Naive thymus-derived CD8-positive, alpha-beta T cell (primary cell): ENCODE measurements at regions not wholly inside any gene's neighbourhood (a gene's known extent, or its start where the extent isn't known, plus 50 kb on each side); places are given as distances from the start of the nearest gene placed in this dataset.
"Not testable (repeated sequence)": the region's sequence is repeated elsewhere in the genome, so short reads cannot be mapped to it uniquely, and the experiment has no call there.

ENCODE experiments used
- ATAC-seq, 2 donors: fragments of 150-1000 bp; cut with Tn5 transposase in 1 of 2; sonication (Bioruptor Pico), chemical (Tn5 transposase) in 1 of 2; 1 replicate in 1 of 2; 2 replicates in 1 of 2; pipeline ENCODE4 v1.10.0; 2021; ENCODE audit warnings: mild to moderate bottlenecking in 2 of 2, moderate library complexity in 2 of 2
- POLR2A ChIA-PET: fragments of 350-600 bp; sonication (Branson Sonifier 250); formaldehyde crosslinking; loops from one replicate; lab custom pipeline; 2021; ENCODE audit warnings: antibody characterized with exemption; lab: Charles Lee
- DNase-seq, 10 donors: peaks; one replicate each; pipeline versions ENCODE4 v3.0.0 to v3.0.0-alpha.2; 2020 to 2022
- H3K27ac Mint-ChIP-seq, 10 donors: one replicate each; pipeline ENCODE4 v1.8.0; 2020 to 2022; ENCODE audit warnings: mild to moderate bottlenecking in 10 of 10, mixed read lengths in 10 of 10, moderate library complexity in 4 of 10, inconsistent platforms in 1 of 10
- H3K27me3 Mint-ChIP-seq, 5 donors: one replicate each; pipeline ENCODE4 v1.8.0; 2021 to 2022; ENCODE audit warnings: mixed read lengths in 5 of 5
- H3K36me3 Mint-ChIP-seq, 3 donors: one replicate each; pipeline ENCODE4 v1.8.0; 2020 to 2022; ENCODE audit warnings: mixed read lengths in 3 of 3, mild to moderate bottlenecking in 2 of 3, inconsistent platforms in 1 of 3
- H3K4me1 Mint-ChIP-seq, 4 donors: one replicate each; pipeline ENCODE4 v1.8.0; 2021 to 2022; ENCODE audit warnings: mixed read lengths in 4 of 4
- H3K4me3 Mint-ChIP-seq, 10 donors: one replicate each; pipeline ENCODE4 v1.8.0; 2020 to 2022; ENCODE audit warnings: mild to moderate bottlenecking in 10 of 10, mixed read lengths in 10 of 10, moderate library complexity in 6 of 10, inconsistent platforms in 1 of 10
- H3K9me3 Mint-ChIP-seq, 9 donors: one replicate each; pipeline ENCODE4 v1.8.0; 2020 to 2022; ENCODE audit warnings: mixed read lengths in 9 of 9, mild to moderate bottlenecking in 3 of 9, inconsistent platforms in 1 of 9, moderate library complexity in 1 of 9

DNA sequence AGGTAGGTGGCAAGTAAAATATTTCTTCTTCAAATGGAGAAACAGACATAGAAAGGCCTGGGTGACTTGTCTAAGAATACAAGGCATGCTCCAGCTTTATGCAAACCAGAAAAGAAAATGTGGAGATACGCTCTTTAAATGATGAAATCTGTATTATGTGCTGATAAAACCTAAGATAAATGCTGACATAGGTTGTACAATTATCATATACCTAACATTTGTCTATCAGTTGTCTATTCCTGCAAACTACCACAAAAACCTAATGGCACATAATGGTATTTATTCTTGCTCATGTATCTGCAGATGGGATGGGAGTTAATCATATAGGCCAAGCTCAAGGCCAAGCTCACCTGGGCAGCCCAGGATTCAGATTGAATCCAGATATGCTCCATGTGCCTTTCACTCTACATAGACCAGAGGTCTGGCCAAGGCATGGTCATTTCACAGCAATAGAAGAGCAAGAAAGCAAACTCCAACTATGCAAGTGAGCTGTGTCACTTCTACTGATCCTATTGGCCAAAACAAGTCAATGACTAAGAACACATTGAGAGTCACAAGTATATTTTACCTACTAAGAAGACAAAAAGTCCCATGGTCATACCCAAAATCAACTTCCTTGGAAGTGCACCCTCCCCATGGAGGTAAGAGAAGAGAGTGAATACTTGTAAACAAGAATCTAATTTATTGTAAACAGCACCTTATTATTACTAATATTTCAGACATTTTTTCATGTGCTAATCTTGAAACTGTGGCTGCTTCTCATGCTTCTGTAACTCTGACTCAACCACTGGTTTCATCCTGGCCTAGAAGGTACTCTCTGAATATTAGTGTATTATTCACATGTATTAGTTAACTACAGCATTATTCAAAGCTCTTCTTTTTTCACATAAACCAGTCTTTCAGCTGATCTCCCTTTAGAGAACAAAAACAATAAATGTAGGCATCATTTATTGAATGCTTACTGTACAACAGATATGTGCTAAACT lies 270.7 kb upstream of the SOX9 start:
- POLR2A ChIA-PET = no interaction called here
- H3K4me1 Mint-ChIP-seq = no peaks in the 10 kb centered on the region
- peaks cover 0 to 6% (median under 1%) of the 10 kb centered on the region in 9 donors for H3K9me3 Mint-ChIP-seq
- H3K27ac Mint-ChIP-seq = no peak overlapping the region
- DNase-seq = no peak
- ATAC-seq = no peak
- no peak overlapping the region for H3K4me3 Mint-ChIP-seq
- peaks cover 0 to 11% (median 0%) of the 10 kb centered on the region in 5 donors for H3K27me3 Mint-ChIP-seq
- no peaks in the 10 kb centered on the region for H3K36me3 Mint-ChIP-seq

DNA sequence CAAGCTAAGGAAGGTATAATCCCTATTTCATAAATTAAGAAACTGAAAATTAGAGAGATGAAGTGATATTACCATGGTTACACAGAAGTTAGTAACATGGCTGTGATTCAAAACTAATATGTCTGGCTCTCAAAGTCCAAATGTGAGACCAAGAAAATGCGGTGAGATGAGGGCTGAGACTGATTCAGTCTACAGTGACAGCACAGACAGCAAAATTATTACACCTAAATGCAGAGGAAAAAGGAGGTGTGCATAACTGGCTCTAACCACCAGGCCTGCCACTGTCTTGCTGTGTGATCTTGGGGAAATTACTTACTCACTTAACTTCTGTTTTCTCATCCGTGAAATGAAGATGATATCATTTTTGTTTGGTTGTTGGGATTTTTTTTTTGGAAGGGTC lies 270.0 kb upstream of the SOX9 start:
- POLR2A ChIA-PET = no interaction called here
- ATAC-seq (no peak), DNase-seq (no peak)
- no peak overlapping the region for H3K4me3 Mint-ChIP-seq
- no peak overlapping the region for H3K27ac Mint-ChIP-seq
- peaks cover 0 to 6% (median 2%) of the 10 kb centered on the region in 9 donors for H3K9me3 Mint-ChIP-seq
- H3K4me1 Mint-ChIP-seq = no peaks in the 10 kb centered on the region
- H3K36me3 Mint-ChIP-seq = no peaks in the 10 kb centered on the region
- peaks cover 0 to 11% (median 0%) of the 10 kb centered on the region in 5 donors for H3K27me3 Mint-ChIP-seq

DNA sequence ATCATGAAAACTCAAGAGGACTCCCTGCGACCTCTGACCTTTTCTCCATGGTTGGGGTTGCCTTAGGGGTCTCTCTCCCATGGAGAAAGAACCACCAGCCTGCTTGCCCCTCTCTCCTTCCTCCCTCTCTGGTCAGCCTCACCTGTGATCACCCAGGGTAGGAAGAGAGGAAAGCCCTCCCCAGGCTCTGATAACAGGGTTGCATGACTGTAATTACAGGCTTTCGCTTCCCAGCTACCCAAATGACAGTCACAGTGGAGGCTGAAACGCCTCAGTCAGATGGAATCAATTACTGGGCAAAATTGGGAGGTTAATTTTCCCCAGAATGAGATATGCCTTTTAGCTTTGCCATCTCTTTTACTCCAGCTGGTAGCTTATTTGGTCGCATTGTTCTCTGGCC lies 265.8 kb upstream of the SOX9 start:
- Mint-ChIP-seq H3K27ac (peak overlapping the region in 1 of 10 donors; percentile 24), H3K4me3 (no peak overlapping the region), H3K4me1 (no peaks in the 10 kb centered on the region), H3K27me3 (peaks cover 0 to 11% (median 0%) of the 10 kb centered on the region in 5 donors), H3K9me3 (peaks cover 0 to 4% (median 0%) of the 10 kb centered on the region in 9 donors), H3K36me3 (no peaks in the 10 kb centered on the region)
- POLR2A ChIA-PET = no interaction called here
- no peak for ATAC-seq
- DNase-seq = peak in 1 of 10 donors; percentile 62

DNA sequence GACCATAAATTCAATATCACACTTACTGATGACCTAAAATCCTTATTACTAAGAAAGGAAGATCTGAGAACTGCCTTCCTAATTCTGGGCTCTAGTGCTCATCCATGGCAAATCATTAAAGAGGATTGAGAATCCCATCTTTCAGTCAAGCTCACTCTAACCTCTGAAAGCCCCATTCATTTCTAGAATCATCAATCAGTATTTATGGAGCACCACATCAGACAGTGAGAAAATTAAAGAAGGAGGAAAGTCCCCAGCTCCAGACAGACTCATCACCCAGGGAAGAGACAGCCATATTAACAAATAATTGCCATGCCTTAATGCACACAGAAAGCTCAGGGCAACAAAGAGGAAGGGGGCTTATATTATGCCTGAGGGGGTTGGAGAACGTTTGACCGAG lies 256.1 kb upstream of the SOX9 start:
- ATAC-seq (no peak), DNase-seq (no peak)
- Mint-ChIP-seq H3K36me3 (no peaks in the 10 kb centered on the region), H3K9me3 (peaks cover 0 to 6% (median 0%) of the 10 kb centered on the region in 9 donors), H3K4me1 (no peaks in the 10 kb centered on the region), H3K4me3 (no peak overlapping the region), H3K27me3 (no peaks in the 10 kb centered on the region), H3K27ac (no peak overlapping the region)
- POLR2A ChIA-PET = no interaction called here

DNA sequence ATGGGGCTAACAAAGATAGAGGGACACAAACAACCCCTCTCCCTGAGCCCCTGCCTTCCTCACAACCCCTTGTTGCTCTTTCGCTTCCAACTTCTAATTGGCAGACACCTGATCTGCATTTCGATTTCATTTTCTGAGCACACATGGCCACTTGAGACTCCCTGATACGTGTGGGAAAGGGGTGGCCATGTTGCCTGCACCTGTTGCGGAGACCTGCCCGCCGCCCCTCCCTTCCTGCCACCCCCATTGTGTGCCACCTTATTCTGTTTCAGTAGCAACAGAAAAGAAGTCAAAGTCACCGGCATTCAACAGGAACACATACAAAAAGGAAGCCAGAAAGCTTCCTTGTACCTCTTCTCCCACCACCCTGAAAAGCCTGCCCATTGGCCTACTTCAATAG lies 254.7 kb upstream of the SOX9 start:
- Mint-ChIP-seq H3K9me3 (peaks cover 0 to 4% (median 0%) of the 10 kb centered on the region in 9 donors), H3K27ac (no peak overlapping the region)

DNA sequence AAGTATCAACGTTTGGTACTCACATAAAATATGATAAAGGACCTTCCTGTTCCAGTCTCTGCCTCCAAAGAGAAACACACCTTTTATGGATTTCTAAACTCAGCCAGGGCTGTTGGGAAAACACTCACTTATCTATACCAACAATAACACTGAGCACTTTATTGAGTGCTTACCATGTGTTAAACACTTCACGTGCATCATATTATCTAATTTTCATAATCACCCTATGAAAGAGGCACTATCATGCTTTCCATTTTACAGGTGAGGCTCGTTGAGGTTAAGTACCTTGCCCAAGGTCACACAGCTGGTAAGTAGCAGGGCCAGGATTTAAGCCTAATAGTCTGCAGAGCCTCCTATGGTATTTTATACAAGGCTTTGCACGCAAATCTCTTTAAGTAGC lies 251.5 kb upstream of the SOX9 start:
- ATAC-seq = no peak
- H3K27ac Mint-ChIP-seq = no peak overlapping the region
- no peaks in the 10 kb centered on the region for H3K4me1 Mint-ChIP-seq
- H3K9me3 Mint-ChIP-seq = peaks cover 0 to 5% (median 0%) of the 10 kb centered on the region in 9 donors
- no peak overlapping the region for H3K4me3 Mint-ChIP-seq
- no peaks in the 10 kb centered on the region for H3K27me3 Mint-ChIP-seq
- no peaks in the 10 kb centered on the region for H3K36me3 Mint-ChIP-seq
- DNase-seq = no peak
- POLR2A ChIA-PET = interaction anchor here (0.6 kb wide), 1 partner anchor 61 kb away, joined by 3 read pairs; no protein-coding TSS in a partner anchor

More for the DNA sequence above, 254.7 kb upstream of the SOX9 start:
- Mint-ChIP-seq H3K36me3 (no peaks in the 10 kb centered on the region), H3K27me3 (no peaks in the 10 kb centered on the region), H3K4me3 (no peak overlapping the region), H3K4me1 (no peaks in the 10 kb centered on the region)
- ATAC-seq = no peak
- POLR2A ChIA-PET = no interaction called here
- no peak for DNase-seq

DNA sequence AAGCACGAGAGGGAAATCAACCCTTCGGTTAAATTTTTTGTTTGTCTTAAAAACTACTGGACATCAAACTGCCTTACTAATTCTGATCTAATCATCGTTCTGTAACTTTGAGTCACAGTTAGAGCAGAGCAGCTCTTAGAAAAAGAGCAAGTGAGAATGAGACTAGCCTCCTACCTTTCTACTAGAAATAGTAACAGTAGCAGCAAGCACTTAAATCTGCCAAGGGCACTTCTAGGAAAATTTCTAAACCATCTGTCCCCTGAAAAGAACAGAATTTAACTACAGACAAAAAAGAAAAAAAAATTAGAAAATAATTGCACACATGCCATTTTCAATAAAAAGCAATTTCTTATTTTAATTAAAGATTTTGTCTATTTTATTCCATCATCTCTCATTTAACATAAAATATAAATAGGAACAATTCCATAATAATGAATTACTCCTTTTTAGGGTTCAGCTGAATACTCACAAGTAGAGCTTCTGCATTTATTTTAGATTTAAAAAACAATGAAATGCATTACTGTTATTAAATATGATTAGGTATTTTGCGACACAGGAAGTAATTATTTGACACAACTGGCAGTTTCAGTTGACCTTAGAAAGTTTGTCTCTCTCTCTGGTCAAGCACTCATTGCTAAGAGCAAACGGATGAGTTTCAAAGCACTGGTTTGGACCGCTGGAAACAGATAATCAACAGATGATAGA lies 250.8 kb upstream of the SOX9 start:
- Mint-ChIP-seq H3K4me1 (no peaks in the 10 kb centered on the region), H3K27ac (no peak overlapping the region), H3K9me3 (peaks cover 0 to 5% (median 2%) of the 10 kb centered on the region in 9 donors), H3K36me3 (no peaks in the 10 kb centered on the region), H3K4me3 (no peak overlapping the region), H3K27me3 (no peaks in the 10 kb centered on the region)
- DNase-seq = no peak
- POLR2A ChIA-PET = interaction anchor here (0.6 kb wide), 1 partner anchor 60 kb away, joined by 3 read pairs; no protein-coding TSS in a partner anchor
- ATAC-seq = no peak

DNA sequence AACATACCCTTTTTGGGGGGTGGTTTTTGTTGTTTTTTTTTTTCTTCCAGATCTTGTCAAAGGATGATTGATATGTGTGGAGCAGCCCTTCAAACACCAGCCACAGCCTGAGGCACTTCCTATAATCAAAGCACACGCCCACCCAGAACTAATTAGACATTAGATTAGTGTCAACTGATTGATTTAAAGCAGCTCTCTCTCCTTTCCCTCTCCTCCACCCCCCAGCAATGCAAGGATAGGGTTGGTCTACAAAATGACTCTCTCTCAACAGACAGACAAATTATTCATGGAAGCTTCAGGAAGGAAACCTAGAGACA lies 250.3 kb upstream of the SOX9 start:
- Mint-ChIP-seq H3K4me3 (no peak overlapping the region), H3K4me1 (no peaks in the 10 kb centered on the region), H3K27ac (no peak overlapping the region), H3K9me3 (peaks cover 0 to 7% (median 2%) of the 10 kb centered on the region in 9 donors), H3K27me3 (no peaks in the 10 kb centered on the region), H3K36me3 (no peaks in the 10 kb centered on the region)
- DNase-seq = no peak
- POLR2A ChIA-PET = no interaction called here
- ATAC-seq = no peak

DNA sequence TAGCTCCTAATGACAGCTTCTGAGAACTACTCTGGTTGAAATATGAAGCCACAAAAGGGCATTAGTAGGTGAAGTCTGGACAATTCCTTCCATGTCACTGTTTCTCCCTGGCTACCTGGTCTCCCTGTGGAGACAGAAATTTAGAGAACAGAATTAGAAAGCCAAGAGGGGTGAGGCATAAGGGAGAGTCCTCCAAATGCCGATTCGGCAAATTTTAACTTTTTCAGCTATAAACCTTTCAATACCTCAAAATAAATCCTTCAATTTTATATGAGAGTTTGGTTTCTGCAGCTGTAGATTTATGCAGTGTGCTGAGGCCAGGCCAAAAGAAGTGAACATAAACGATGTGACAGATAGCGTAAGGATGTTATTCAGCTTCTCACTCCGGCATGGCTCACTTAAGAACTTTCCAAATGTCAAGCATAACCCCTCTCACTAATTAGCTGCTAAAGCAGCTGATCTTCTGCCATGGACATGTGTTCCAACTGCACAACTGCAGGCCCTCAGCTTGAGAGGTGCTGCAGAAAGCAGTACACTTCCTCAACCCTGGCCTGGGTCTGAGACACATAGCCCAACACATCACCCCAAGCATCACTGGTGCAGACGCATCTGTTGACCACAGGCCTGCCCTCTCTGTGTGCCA lies 247.9 kb upstream of the SOX9 start:
- ATAC-seq = no peak
- Mint-ChIP-seq H3K4me3 (no peak overlapping the region), H3K27ac (no peak overlapping the region), H3K9me3 (peaks cover 0 to 8% (median 0%) of the 10 kb centered on the region in 9 donors), H3K36me3 (no peaks in the 10 kb centered on the region), H3K27me3 (no peaks in the 10 kb centered on the region), H3K4me1 (no peaks in the 10 kb centered on the region)
- no peak for DNase-seq
- POLR2A ChIA-PET = no interaction called here

DNA sequence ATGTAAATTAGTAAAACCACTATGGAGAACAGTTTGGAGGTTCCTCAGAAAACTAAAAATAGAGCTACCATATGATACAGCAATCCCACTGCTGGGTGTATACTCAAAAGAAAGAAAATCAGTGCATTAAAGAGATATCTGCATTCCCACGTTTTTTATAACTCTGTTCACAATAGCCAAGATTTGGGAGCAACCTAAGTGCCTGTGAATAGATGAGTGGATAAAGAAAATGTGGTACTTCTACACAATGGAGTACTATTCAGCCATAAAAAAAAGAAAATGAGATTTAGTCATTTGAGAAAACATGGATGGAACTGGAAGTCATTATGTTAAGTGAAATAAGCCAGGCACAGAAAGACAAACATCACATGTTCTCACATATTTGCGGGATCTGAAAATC lies 246.0 kb upstream of the SOX9 start:
- not testable (repeated sequence) for H3K4me3 Mint-ChIP-seq, H3K27me3 Mint-ChIP-seq, ATAC-seq

DNA sequence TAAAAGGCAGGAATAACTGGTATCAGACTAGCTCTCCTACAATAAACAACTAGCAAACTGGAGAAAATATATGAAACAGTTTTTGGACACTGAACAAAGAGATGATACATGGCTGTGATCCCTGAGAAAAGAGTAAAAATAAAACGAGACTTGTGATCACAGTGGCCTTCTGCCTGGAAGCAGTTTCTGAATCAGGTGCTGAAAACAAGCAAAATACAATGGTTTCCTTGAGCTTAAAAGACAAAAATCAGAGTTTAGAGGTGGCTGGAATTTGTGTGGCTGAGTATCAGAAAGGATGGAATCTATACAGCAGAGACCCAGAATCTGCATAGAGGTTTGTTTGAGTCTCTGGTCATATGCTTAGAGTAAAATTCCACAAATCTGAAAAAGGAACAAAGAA lies 242.5 kb upstream of the SOX9 start:
- POLR2A ChIA-PET = no interaction called here
- ATAC-seq (no peak), DNase-seq (no peak)
- Mint-ChIP-seq H3K27me3 (peaks cover 0 to 5% (median 0%) of the 10 kb centered on the region in 5 donors), H3K9me3 (peaks cover 0 to 16% (median 0%) of the 10 kb centered on the region in 9 donors), H3K4me1 (no peaks in the 10 kb centered on the region), H3K4me3 (no peak overlapping the region), H3K27ac (no peak overlapping the region), H3K36me3 (no peaks in the 10 kb centered on the region)

More for the DNA sequence above, 246.0 kb upstream of the SOX9 start:
- H3K9me3 Mint-ChIP-seq, DNase-seq, H3K27ac Mint-ChIP-seq, POLR2A ChIA-PET, H3K4me1 Mint-ChIP-seq, H3K36me3 Mint-ChIP-seq: not testable (repeated sequence)

DNA sequence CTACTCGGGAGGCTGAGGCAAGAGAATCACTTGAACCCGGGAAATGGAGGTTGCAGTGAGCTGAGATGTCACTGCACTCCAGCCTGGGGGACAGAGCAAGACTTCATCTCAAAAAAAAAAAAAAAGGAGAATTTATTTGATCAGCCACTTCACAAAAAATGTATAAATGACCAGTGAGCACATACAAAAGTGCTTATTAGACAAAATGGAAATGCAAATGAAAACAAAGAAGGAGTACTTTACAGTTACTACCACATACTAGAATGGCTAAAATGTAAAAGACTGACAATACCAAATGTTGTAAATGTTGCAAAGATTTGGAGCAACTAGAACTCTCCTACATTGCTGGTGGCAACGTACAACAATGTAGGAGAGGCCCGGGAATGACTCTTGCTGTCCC lies 241.8 kb upstream of the SOX9 start:
- no peak for DNase-seq
- H3K36me3 Mint-ChIP-seq = no peaks in the 10 kb centered on the region
- H3K9me3 Mint-ChIP-seq = peaks cover 0 to 16% (median 0%) of the 10 kb centered on the region in 9 donors
- peaks cover 0 to 5% (median 0%) of the 10 kb centered on the region in 5 donors for H3K27me3 Mint-ChIP-seq
- H3K4me1 Mint-ChIP-seq = no peaks in the 10 kb centered on the region
- POLR2A ChIA-PET = no interaction called here
- H3K27ac Mint-ChIP-seq = no peak overlapping the region
- no peak for ATAC-seq
- no peak overlapping the region for H3K4me3 Mint-ChIP-seq

DNA sequence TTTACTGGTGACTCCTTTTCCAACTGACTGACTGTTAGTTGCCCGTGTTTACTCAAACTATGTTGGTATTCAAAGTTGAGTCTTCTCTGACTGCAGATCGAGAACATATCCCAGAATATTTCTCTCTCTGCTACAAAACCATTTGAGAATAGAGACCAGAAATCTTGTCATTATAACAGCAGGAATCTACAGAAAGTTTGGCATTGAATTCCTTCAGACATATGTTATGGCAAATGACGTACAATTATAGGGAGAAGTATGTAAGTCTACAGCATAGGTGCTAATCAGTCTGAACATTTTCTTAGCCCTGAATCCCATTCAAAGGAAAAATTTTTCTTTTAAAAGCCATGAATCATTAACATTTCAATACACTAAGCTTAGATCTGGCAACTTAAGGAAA lies 239.8 kb upstream of the SOX9 start:
- Mint-ChIP-seq H3K4me3 (no peak overlapping the region), H3K9me3 (peaks cover 0 to 19% (median 2%) of the 10 kb centered on the region in 9 donors), H3K36me3 (peaks cover 0 to 6% (median 0%) of the 10 kb centered on the region in 3 donors), H3K4me1 (no peaks in the 10 kb centered on the region), H3K27ac (no peak overlapping the region), H3K27me3 (peaks cover 0 to 6% (median 2%) of the 10 kb centered on the region in 5 donors)
- ATAC-seq = no peak
- POLR2A ChIA-PET = no interaction called here
- DNase-seq = no peak
